GM06990 (cell line): ENCODE measurements at regions not wholly inside any gene's neighbourhood (a gene's known extent, or its start where the extent isn't known, plus 50 kb on each side); places are given as distances from the start of the nearest gene placed in this dataset.

Experiments
- DNase-seq: peaks from one replicate; pipeline ENCODE4 v3.0.0-alpha.2; 2011; ENCODE audit not compliant: insufficient read length; ENCODE audit errors: extremely low read depth
- H3K27me3 ChIP-seq: replicated peaks from 2 replicates; pipeline ENCODE4 v1.6.0; 2011; ENCODE audit warnings: low read length; ENCODE audit not compliant: control insufficient read depth, insufficient read depth
- H3K36me3 ChIP-seq: 2 replicates; pipeline ENCODE4 v1.5.1; 2011; ENCODE audit warnings: low read length; ENCODE audit not compliant: control insufficient read depth, insufficient read depth
- H3K4me3 ChIP-seq: replicated peaks from 2 replicates; pipeline ENCODE4 v1.5.1; 2011; ENCODE audit warnings: low read depth, mild to moderate bottlenecking, control low read depth, low read length
- CTCF ChIP-seq: IDR thresholded peaks from 2 replicates; pipeline ENCODE4 v1.5.1; 2011; ENCODE audit warnings: low read length, control low read depth, mild to moderate bottlenecking, inconsistent platforms; ENCODE audit not compliant: insufficient read depth, poor library complexity, severe bottlenecking

- Histone ChIP-seq H3K36me3 (no peaks in the 10 kb centered on the region), H3K27me3 (no peaks in the 10 kb centered on the region; the same call in 1 of the 2 replicates), H3K4me3 (no peak overlapping the region)
- TF ChIP-seq CTCF, result no peak
- DNase-seq, result no peak
These were observed 646.0 kb upstream of the FAM241A start for GRCh38 chr4:111499291-111499690.

- Histone ChIP-seq H3K36me3 (no peaks in the 10 kb centered on the region), H3K4me3 (no peak overlapping the region), H3K27me3 (no peaks in the 10 kb centered on the region; the same call in 1 of the 2 replicates)
- TF ChIP-seq CTCF, result no peak
- DNase-seq, result no peak
These were observed 645.5 kb upstream of the FAM241A start for GRCh38 chr4:111499706-111500105.

- Histone ChIP-seq H3K36me3 (no peaks in the 10 kb centered on the region), H3K4me3 (no peak overlapping the region), H3K27me3 (no peaks in the 10 kb centered on the region; the same call in 1 of the 2 replicates)
- no peak for DNase-seq
- no peak for TF ChIP-seq CTCF
These were observed 644.4 kb upstream of the FAM241A start for GRCh38 chr4:111500858-111501257.

GRCh38 chr4:111501946-111502345 lies 643.3 kb upstream of the FAM241A start:
- Histone ChIP-seq H3K27me3 (no peaks in the 10 kb centered on the region; the same call in 1 of the 2 replicates), H3K4me3 (no peak overlapping the region), H3K36me3 (no peaks in the 10 kb centered on the region)
- no peak for TF ChIP-seq CTCF
- DNase-seq, result no peak

GRCh38 chr4:111502626-111503025 lies 642.6 kb upstream of the FAM241A start:
- Histone ChIP-seq H3K4me3 (no peak overlapping the region), H3K27me3 (no peaks in the 10 kb centered on the region), H3K36me3 (no peaks in the 10 kb centered on the region)
- no peak for TF ChIP-seq CTCF
- DNase-seq, result no peak

GRCh38 chr4:111506706-111507105 lies 638.5 kb upstream of the FAM241A start:
- no peak overlapping the region for H3K4me3 ChIP-seq
- no peak for DNase-seq
- TF ChIP-seq CTCF, result no peak
- H3K27me3 ChIP-seq, result no peaks in the 10 kb centered on the region
- no peaks in the 10 kb centered on the region for H3K36me3 ChIP-seq
